ENCODE measurements at regions not wholly inside any gene's neighbourhood (a gene's known extent, or its start where the extent isn't known, plus 50 kb on each side); places are given as distances from the start of the nearest gene placed in this dataset.

- Histone ChIP-seq H3K4me3 (no peak overlapping the region), H3K27me3 (replicated peaks in 1 of 7) (no peaks in the 10 kb centered on the region), H3K9me3 (no peaks in the 10 kb centered on the region), H3K36me3 (no peaks in the 10 kb centered on the region), H3K27ac (peak overlapping the region in 1 of 8 donors; percentile 7), H3K4me1 (no peaks in the 10 kb centered on the region)
- 66 to 78% (median 73%) methylated on average over 2 of the region's 2 CpGs for WGBS, 5 donors
- intact Hi-C loops (cut with DNase I; ENCODE audit: low total_unique reads): no loop called here
- TF ChIP-seq CTCF (IDR thresholded peaks at IDR 0.05 in 8 of 11, conservative IDR thresholded peaks at IDR 0.05 in 3 of 11) (no peak), POLR2AphosphoS5 (IDR thresholded peaks at IDR 0.05) (no peak), POLR2A (IDR thresholded peaks at IDR 0.05) (no peak)
- peak; percentile 50 for DNase-seq
Observed at GRCh38 chrX:79231662-79232061, 87.2 kb downstream of the GPR174 start.

Data from spleen (tissue), 11 donors.